Renal cortex interstitium (tissue), 11 donors: ENCODE measurements at regions not wholly inside any gene's neighbourhood (a gene's known extent, or its start where the extent isn't known, plus 50 kb on each side); places are given as distances from the start of the nearest gene placed in this dataset.
"Not testable (repeated sequence)": the region's sequence is repeated elsewhere in the genome, so short reads cannot be mapped to it uniquely, and the experiment has no call there.

ENCODE experiments used
- DNase-seq, 11 donors: peaks; one replicate each; pipeline ENCODE4 v3.0.0-alpha.2; 2013; ENCODE audit warnings: low read depth in 9 of 11, low spot score in 4 of 11; ENCODE audit errors: extremely low read depth in 1 of 11

DNA sequence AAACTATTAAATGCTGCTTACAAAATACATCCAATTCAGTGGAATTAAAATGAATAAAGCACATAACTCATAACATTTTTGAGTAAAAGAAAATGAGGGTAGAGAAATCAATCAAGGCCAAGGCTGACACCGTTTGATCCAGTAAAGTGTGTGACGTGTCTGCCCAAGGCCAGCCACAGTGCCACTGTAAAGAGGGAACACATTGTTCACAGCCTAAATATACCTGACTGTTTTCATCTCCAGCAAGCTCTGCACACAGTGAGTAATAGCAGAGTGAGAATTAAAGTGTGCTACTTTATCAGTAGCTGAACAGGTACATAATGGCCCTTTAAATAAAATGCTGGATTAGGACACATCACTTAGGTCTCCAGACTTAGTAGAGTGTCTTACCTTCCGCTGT lies 130.8 kb upstream of the DPP6 start:
- no peak for DNase-seq

DNA sequence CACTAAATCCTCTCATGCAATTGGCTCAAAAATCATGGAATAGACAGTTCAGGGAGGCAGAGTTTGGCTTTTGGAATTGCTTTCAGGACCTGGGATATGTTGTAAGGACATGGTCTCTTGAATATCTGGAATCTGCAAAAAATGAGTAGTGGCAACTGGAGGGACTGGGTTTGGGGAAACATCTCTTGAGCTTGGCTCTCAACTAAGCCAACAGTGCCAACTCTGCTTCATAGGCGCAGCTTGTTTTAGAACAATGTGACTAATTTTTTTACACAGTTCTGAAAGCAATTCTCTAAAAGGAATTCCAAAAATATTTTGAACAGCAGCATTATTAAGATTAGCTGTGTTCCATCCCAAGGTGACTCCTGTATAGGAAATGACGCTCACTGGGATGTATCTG lies 121.5 kb upstream of the DPP6 start:
- no peak for DNase-seq

DNA sequence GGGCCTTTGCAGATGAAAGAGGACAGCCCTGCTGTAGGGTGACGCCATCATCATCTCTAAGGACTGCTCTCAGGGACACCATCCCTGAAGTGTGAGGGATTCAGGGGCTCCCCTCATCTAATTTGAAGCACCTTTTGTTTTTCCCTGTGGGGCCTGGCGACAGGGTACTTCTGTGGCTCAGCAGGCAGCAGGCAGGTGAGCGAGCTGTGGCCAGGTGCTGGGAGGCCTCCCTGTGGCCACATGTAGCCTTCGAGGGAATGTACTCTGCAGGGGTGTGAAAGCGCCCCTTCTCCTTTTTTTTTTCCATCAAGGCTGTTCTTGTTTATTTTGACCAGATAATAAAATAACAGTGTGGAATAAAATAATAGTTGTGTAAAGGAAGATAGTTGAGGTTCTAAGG lies 118.2 kb upstream of the DPP6 start:
- DNase-seq: no peak

- DNase-seq: no peak
Measured at GRCh38 chr7:153934629-153935028, 117.6 kb upstream of the DPP6 start.

DNA sequence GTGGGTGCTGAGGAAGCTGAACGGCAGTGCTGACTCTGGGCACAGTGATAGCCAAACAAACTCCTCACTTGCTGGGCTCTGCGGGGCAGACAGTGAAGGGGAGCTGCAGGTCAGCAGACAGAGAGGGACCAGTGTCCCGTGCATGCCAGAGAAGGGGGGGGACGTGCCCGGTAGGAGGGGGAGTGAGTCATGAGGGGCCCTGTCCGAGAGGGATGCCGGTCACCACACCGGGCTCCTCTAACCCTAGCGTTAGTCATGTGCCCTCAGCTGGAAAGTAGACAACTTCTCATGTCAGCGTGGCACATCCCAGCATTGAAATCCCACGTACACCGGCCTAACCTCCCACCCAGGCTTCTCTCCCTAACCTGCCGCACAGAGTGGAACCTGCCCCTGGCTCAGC lies 117.1 kb upstream of the DPP6 start:
- no peak for DNase-seq

- DNase-seq: no peak
Measured at GRCh38 chr7:153938451-153938850, 113.7 kb upstream of the DPP6 start.

DNA sequence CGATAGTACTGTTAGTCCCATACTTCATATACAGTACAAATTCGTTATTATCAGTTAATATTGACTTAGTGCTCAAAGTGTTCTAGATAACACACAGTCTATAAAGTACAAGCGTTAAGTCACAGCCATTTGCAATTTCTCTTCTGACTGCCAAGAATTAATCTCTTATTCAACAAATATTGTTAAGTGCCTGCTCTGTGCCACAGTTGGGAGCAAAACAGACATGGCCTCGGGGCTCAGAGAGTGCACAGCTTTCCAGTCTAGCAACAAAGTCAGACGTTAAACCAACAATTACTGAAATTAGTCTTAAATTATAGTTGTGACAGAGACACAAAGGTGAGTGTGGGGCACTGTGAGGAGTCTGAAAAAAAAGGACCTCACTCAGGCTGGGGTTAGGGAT lies 113.0 kb upstream of the DPP6 start:
- DNase-seq: no peak

DNA sequence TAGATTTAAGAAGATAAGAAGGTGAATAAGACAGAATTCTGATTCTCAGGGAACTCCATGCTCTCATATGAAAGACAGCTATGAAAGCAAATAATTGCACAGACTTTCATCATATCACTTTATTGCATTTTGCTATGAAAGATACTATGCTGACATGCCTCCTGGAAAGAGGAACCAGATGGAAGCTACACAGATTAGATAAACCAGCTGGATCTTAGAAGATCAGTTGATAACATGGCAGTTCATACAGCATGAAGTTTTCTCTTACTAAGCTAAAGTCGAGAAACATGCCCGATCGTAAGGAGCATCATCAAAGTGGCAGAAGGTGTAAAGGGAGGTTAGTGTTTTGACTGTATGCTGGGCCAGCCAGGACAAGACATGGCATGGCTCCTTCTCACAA lies 112.5 kb upstream of the DPP6 start:
- no peak for DNase-seq

DNA sequence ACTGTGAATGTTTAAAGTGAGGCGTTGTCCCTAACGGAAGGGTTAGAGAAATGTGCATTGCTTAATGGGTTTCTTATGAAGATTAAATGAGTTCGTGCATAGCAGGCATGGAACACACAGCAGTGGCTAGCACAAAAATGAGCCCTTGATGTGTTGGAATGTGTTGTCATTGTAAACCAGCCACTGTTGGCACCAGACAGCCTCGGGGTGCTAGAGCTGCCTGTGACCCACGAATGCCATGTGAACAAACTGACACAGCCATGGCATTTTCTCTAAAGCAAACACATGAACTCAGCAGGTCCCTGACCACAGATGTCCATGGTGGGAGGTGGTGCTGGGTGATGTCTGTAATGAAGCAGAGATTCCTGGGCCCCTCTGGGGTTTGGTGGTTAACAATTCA lies 111.1 kb upstream of the DPP6 start:
- DNase-seq: no peak

- DNase-seq: no peak
Measured at GRCh38 chr7:153942036-153942435, 110.2 kb upstream of the DPP6 start.

GRCh38 chr7:153943457-153943856 lies 108.7 kb upstream of the DPP6 start:
- peak in 10 of 11 donors; percentile 20 to 54 (median 40) for DNase-seq

- DNase-seq: no peak
Measured at GRCh38 chr7:153943861-153944260, 108.3 kb upstream of the DPP6 start.

DNA sequence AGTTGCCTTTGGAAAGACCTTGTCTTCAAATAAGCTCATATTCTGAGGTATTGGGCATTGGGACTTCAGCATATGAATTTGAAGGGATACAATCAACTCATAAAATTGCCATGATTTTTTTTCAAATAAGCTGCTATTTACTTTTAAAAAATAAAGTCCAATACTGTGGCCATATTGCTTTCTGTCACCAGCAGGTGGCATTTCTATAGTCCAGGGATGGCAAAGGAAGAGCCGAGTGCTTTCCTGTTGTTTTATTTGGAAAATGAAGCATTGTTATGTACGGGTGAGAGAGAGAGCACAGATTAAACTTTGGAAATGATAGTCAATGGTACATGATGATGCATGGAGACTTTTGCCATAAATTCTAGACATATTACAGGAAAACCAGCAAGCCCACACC lies 104.1 kb upstream of the DPP6 start:
- DNase-seq: no peak

DNA sequence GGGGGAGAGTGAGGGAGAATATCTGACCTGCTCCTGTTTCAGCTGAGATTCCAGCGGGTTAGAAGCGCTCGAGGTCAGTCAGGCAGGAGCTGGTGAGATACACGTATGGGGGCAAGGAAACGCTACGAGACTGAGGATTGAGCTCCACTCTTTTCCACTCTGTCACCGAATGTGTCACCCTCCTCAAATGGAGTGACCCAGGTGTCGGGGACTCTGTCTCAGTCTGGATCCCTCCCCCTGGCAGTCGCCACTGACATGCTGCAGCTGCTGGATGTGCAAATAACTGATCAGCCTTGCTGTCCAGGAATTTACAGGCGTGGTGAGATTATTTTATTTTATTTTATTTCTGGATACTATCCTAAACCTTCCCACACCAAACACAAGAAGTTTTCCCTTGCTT lies 100.9 kb upstream of the DPP6 start:
- no peak for DNase-seq

DNA sequence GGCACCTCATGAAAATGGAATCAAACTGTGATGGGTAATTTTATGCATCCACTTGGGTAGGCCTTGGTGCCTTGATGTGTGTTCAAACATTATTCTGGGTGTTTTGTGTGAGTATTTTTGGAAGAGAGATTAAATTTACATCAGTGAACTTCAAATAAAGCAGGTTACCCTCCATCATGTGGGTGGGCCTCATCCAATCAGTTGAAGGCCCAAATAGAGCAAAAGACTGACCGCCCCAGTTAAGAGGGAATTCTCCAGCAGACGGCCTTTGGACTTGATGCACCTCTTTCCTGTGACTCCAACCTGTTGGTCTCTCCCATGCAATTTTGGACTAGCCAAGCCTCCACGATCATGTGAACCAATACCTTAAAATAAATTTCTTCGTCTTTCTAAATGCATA lies 97.7 kb upstream of the DPP6 start:
- no peak for DNase-seq

GRCh38 chr7:153957677-153958076 lies 94.5 kb upstream of the DPP6 start:
- DNase-seq: not testable (repeated sequence)

DNA sequence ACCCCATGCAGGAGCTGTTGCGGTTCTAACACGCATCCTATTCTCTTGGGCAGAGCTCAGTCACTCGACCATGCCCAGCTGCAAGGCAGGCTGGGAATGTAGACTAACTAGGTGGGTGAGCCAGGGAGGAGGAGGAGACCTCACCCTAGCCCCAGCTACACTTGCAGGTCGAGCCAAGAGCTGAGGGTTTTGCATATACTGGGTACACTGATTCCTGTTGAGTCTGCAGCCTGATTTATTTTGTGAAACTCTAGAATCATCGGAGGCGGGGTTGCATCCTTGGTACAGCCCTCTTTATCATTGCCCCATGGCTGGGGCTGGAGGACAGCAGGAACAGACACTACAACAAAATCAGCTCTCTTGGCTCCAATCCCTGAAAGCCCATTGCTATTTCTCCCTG lies 93.8 kb upstream of the DPP6 start:
- DNase-seq: not testable (repeated sequence)

DNA sequence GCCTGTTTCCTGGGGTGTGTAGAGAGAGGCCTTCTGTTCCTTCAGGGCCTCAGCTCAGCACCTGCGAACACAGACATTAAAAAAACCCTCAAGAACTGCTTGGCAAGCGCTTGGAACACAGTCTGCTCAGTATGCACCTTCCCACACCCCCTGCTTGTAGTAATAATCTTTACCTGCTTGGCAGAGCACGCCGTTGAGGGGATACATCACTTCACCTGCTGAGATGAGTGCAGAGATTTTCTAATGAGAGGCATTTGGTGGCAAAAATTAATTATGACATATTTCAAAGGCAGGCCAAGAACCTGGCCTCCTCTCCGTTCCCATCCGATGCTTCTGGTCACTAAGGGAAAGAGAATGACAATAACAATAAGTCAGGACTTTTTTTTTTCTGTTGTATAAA lies 93.4 kb upstream of the DPP6 start:
- not testable (repeated sequence) for DNase-seq

DNA sequence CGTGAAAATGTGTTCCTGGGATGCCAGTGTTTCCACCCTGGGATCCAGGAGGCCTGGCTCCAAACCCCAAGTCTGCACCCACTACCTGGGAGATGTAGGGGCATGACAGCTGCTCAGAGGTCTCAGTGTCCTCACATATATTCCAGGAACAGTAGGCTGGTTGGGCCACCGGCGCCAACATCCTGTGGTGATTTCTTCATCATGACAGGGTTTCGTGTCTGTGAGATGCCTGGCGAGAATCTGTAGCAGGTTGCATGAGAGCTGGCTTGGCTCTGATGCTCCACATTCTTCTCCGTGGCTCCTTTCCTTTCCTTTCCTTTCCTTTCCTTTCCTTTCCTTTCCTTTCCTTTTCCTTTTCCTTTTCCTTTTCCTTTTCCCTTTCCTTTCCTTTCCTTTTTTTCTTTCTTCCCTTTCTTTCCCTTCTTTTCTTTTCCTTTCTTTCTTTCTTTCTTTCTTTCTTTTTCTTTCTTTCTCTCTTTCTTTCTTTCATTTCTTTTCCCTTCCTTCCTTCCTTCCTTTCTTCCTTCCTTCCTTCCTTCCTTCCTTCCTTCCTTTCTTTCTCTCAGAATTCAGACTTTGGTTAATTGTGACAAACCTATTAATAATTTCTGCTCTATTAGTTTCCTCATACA lies 87.6 kb upstream of the DPP6 start:
- DNase-seq: not testable (repeated sequence)

DNA sequence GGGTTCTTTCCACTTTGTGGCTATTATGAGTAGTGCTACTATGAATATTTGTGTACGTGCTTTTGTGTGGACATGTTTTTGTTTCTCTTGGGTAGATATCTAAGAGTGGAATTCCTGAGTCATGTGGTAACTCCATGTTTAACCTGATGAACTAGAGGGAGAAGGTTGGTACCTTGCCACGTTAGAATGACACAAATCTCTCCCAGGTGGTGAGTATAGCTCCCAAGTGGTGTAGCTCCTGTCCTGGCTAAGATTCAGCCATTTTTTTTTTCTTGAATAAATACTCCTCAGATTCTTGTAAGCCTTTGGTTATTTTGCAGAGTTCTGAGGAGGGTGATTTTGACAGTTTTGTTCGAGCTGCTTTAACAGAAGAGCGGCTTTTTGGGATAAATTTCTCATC lies 83.2 kb upstream of the DPP6 start:
- not testable (repeated sequence) for DNase-seq

GRCh38 chr7:153974603-153975002 lies 77.6 kb upstream of the DPP6 start:
- DNase-seq: not testable (repeated sequence)

DNA sequence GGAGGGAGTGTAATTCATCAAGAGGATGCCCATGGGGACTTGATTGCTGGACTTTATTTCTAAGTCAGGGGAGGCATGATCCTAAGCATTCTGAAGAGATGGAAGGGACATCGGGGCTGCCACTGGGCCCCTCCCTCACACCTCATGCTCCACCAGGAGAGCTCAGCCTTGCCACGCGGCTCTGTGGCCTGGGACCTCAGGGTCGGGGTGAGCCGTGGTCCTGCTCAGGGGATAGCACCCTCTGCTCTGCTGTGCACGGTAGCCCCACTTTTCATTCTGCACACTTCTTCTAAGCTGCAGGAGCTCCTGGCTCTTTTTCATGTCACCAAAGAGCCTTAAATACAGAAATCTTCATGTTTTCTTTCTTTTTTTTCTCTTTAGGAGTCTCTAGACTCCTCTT lies 75.5 kb upstream of the DPP6 start:
- not testable (repeated sequence) for DNase-seq
